Activated CD4-positive, alpha-beta memory T cell treated with anti-CD3 and anti-CD28 coated beads for 36 hours (primary cell): ENCODE measurements at regions not wholly inside any gene's neighbourhood (a gene's known extent, or its start where the extent isn't known, plus 50 kb on each side); places are given as distances from the start of the nearest gene placed in this dataset.

Experiments
- CTCF ChIA-PET: fragments of 350-600 bp; sonication (Branson Sonifier 250); formaldehyde crosslinking; loops from one replicate; lab custom pipeline; 2021; ENCODE audit warnings: antibody characterized with exemption, inconsistent platforms; lab: Charles Lee
- POLR2A ChIA-PET: fragments of 350-600 bp; sonication (Branson Sonifier 250); formaldehyde crosslinking; loops from one replicate; lab custom pipeline; 2021; ENCODE audit warnings: antibody characterized with exemption; lab: Charles Lee
- DNase-seq: peaks from one replicate; pipeline ENCODE4 v3.0.0-alpha.2; 2020
- H3K27ac Mint-ChIP-seq: one replicate; pipeline ENCODE4 v1.8.0; 2021; ENCODE audit warnings: mixed read lengths
- H3K27me3 Mint-ChIP-seq: one replicate; pipeline ENCODE4 v1.8.0; 2021; ENCODE audit warnings: mixed read lengths
- H3K36me3 Mint-ChIP-seq: one replicate; pipeline ENCODE4 v1.8.0; 2021; ENCODE audit warnings: mixed read lengths
- H3K4me1 Mint-ChIP-seq: one replicate; pipeline ENCODE4 v1.8.0; 2021; ENCODE audit warnings: low read depth, mixed read lengths
- H3K4me3 Mint-ChIP-seq: one replicate; pipeline ENCODE4 v1.8.0; 2021; ENCODE audit warnings: mild to moderate bottlenecking, mixed read lengths
- H3K9me3 Mint-ChIP-seq: one replicate; pipeline ENCODE4 v1.8.0; 2021; ENCODE audit warnings: mixed read lengths
- intact Hi-C: fragments of 100-400 bp; cut with micrococcal nuclease; formaldehyde crosslinking; loops from one replicate; pipeline ENCODE4 v1.15.1; 2023

- Mint-ChIP-seq H3K9me3 (peaks cover 4% of the 10 kb centered on the region), H3K4me1 (no peaks in the 10 kb centered on the region), H3K36me3 (no peaks in the 10 kb centered on the region), H3K27ac (no peak overlapping the region), H3K4me3 (no peak overlapping the region), H3K27me3 (no peaks in the 10 kb centered on the region)
- ChIA-PET CTCF (no interaction called here), POLR2A (no interaction called here)
- DNase-seq, result no peak
- intact Hi-C loops, result no loop called here
Measured at GRCh38 chr13:80562433-80563156, 221.7 kb upstream of the SPRY2 start.

DNA sequence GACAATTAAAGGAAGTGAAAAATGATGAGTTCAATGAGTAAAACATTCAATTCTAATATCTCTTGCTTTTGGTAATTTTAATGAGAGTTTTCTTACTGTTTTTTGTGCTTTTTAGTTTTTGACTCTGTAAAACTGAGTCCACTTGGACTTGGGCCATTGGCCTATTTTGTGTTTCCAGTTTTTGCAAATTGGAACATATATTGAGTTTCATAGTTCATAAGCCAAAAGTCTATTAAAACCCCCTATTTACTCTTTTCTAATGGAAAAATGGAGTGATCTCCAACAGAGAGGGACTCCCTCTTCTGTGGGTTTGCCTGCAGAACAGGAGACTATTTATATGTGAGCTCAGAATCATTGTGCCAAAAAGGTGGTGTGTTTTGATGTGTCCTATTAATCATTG is 219.7 kb upstream of the SPRY2 start:
- H3K4me1 Mint-ChIP-seq, result no peaks in the 10 kb centered on the region
- no peak for DNase-seq

DNA sequence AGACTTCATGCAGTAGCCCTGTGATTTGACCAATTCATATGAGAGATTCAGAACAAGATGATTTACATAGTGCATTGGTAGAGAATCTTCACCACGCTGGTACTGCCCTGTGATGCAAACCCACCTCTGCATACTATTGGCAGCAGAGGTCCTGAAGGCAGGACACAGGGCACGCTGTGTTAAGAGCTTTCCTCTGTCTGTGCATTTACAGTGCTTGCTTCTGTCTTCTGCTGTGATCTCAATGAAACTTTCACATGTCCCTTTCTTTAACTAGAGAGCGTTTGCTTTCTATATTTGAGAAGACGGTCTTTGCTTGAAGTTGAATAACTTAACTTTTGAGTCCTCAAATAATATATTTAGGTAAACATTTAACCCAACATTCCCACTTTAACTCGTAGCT is 219.0 kb upstream of the SPRY2 start:
- Mint-ChIP-seq H3K27me3 (no peaks in the 10 kb centered on the region), H3K4me3 (no peak overlapping the region), H3K36me3 (no peaks in the 10 kb centered on the region), H3K9me3 (peaks cover 4% of the 10 kb centered on the region), H3K27ac (no peak overlapping the region), H3K4me1 (no peaks in the 10 kb centered on the region)
- intact Hi-C loops, result no loop called here
- CTCF ChIA-PET, result no interaction called here
- POLR2A ChIA-PET, result no interaction called here
- no peak for DNase-seq

More for the DNA sequence above, 219.7 kb upstream of the SPRY2 start:
- H3K27ac Mint-ChIP-seq, result no peak overlapping the region
- H3K36me3 Mint-ChIP-seq, result no peaks in the 10 kb centered on the region
- H3K9me3 Mint-ChIP-seq, result peaks cover 4% of the 10 kb centered on the region
- ChIA-PET CTCF (no interaction called here), POLR2A (no interaction called here)
- no peaks in the 10 kb centered on the region for H3K27me3 Mint-ChIP-seq
- intact Hi-C loops, result no loop called here
- H3K4me3 Mint-ChIP-seq, result no peak overlapping the region

DNA sequence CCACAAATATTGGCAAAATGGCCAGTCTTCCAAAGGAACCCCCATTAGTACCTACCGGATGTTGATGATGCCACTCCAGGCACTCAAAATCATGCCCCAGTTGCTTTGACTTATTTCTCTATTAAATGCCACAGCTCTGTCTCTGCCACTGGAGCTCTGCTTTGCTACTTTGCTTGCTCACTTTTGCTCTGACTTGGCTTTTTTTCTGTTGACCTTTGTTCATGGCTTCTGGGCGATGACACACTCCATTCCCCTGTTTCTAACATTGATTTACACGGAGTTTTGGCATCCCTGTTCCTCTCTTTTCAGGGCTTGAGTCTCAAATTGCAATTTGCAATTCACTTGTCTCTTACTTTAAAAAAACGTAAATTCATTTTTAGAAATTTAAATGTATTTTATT is 217.1 kb upstream of the SPRY2 start:
- intact Hi-C loops, result no loop called here
- Mint-ChIP-seq H3K36me3 (no peaks in the 10 kb centered on the region), H3K9me3 (peaks cover 4% of the 10 kb centered on the region), H3K4me3 (no peak overlapping the region), H3K27ac (no peak overlapping the region), H3K27me3 (no peaks in the 10 kb centered on the region), H3K4me1 (no peaks in the 10 kb centered on the region)
- POLR2A ChIA-PET, result no interaction called here
- DNase-seq, result no peak
- CTCF ChIA-PET, result no interaction called here

DNA sequence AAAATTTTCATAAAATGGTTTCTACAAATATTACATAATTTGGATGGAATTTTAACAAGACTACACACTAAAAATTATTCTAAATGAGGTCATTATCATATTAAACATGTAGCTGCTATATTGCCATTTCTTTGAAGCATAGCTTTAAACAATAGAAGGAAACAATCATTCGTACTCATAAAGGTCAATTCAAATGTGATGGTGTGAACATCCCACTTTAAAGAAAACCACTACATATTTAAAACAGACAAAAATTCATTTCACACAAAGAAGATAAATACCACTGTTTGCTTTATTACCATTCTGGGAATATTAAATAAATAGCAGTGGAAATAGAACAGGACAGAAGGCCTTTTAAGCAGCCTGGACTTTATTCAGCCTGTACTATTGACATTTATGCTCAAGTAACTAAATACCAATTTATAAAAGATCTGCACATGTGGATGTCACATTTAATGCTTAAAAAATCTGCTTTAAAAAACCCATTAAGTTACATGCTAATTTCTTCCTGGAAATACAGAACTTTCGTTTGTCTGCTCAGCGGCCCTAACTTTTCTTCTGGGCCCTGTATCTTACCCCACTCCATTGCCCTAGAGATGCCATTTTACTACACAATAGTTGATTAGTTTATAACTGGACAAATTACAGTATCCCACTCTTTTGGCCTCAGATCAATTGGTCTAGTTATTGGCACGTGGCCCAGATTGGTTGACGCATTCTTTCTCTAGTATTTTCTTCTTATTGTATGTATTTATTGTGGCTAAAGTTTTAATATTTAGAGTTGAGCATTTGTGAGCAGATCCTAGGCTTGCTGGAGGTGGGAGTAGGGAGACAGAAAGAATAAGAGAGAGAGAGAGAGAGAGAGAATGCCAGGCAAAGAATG is 215.1 kb upstream of the SPRY2 start:
- Mint-ChIP-seq H3K27ac (no peak overlapping the region), H3K27me3 (no peaks in the 10 kb centered on the region), H3K9me3 (peaks cover 4% of the 10 kb centered on the region), H3K4me3 (no peak overlapping the region), H3K36me3 (no peaks in the 10 kb centered on the region), H3K4me1 (no peaks in the 10 kb centered on the region)
- ChIA-PET POLR2A (no interaction called here), CTCF (no interaction called here)
- no peak for DNase-seq
- intact Hi-C loops, result no loop called here

GRCh38 chr13:80552851-80553440 is 212.0 kb upstream of the SPRY2 start:
- Mint-ChIP-seq H3K9me3 (peaks cover 2% of the 10 kb centered on the region), H3K4me3 (no peak overlapping the region), H3K4me1 (no peaks in the 10 kb centered on the region), H3K36me3 (no peaks in the 10 kb centered on the region), H3K27me3 (no peaks in the 10 kb centered on the region), H3K27ac (no peak overlapping the region)
- DNase-seq, result no peak
- ChIA-PET POLR2A (no interaction called here), CTCF (no interaction called here)
- intact Hi-C loops, result no loop called here

GRCh38 chr13:80551650-80552497 is 210.9 kb upstream of the SPRY2 start:
- no peak for DNase-seq
- intact Hi-C loops, result no loop called here
- no peaks in the 10 kb centered on the region for H3K4me1 Mint-ChIP-seq
- ChIA-PET CTCF (no interaction called here), POLR2A (no interaction called here)
- no peaks in the 10 kb centered on the region for H3K36me3 Mint-ChIP-seq
- H3K9me3 Mint-ChIP-seq, result peaks cover 2% of the 10 kb centered on the region
- H3K27me3 Mint-ChIP-seq, result no peaks in the 10 kb centered on the region
- no peak overlapping the region for H3K27ac Mint-ChIP-seq
- H3K4me3 Mint-ChIP-seq, result no peak overlapping the region

- H3K9me3 Mint-ChIP-seq, result peaks cover 2% of the 10 kb centered on the region
- intact Hi-C loops, result no loop called here
- no peak for DNase-seq
- no peak overlapping the region for H3K27ac Mint-ChIP-seq
- H3K4me1 Mint-ChIP-seq, result no peaks in the 10 kb centered on the region
- no peak overlapping the region for H3K4me3 Mint-ChIP-seq
- H3K36me3 Mint-ChIP-seq, result no peaks in the 10 kb centered on the region
- no peaks in the 10 kb centered on the region for H3K27me3 Mint-ChIP-seq
- ChIA-PET POLR2A (no interaction called here), CTCF (no interaction called here)
Measured at GRCh38 chr13:80550971-80551441, 210.1 kb upstream of the SPRY2 start.

- H3K9me3 Mint-ChIP-seq, result peaks cover 2% of the 10 kb centered on the region
- ChIA-PET POLR2A (no interaction called here), CTCF (no interaction called here)
- H3K36me3 Mint-ChIP-seq, result no peaks in the 10 kb centered on the region
- no peaks in the 10 kb centered on the region for H3K4me1 Mint-ChIP-seq
- DNase-seq, result no peak
- H3K27ac Mint-ChIP-seq, result no peak overlapping the region
- intact Hi-C loops, result no loop called here
- no peak overlapping the region for H3K4me3 Mint-ChIP-seq
- H3K27me3 Mint-ChIP-seq, result no peaks in the 10 kb centered on the region
Measured at GRCh38 chr13:80548915-80549314, 208.0 kb upstream of the SPRY2 start.

DNA sequence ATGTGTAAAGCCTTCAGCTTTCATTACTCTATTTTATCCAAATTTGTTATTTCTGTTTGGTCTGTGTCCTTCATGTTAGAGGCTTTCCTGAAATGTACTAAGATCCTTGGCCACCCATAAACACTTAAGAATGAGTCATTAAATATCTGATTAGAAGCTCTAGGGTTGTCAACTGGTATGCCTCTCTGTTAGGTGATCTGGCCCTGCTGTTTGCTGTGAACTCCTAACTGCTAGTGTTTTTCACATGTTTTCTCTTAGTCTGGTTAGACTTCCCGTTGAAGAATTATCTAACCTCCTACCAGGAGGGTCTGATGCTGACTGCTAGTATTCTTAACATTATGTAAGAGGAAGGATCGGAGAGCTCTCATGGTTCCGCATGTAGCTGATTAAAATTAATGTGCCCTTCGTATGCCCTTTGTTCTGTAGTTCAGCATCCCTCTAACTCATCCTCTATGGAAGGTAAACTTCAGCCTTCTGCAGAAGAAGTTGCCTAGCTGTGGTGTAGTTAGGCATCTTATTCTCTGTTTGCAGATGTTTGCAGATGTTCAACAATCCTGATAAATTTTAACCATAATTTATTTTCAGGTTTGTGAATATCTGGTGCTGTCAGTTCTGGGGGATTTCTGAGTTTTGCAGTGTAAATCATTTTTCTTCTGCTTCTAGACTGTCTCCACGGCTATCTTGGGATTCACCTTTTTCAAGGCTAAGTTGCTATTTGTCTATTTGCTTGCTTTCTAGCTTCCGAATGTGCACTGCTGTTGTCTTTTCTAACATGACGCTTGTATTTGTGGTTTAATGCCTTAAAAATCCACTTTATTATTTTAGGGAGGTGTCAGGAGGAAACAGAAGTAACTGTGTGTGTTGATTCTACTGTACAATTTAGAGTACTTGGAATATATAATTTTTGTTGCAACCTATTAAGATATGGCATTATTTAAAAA is 207.2 kb upstream of the SPRY2 start:
- H3K4me1 Mint-ChIP-seq, result no peaks in the 10 kb centered on the region
- no peak overlapping the region for H3K4me3 Mint-ChIP-seq
- H3K9me3 Mint-ChIP-seq, result peaks cover 2% of the 10 kb centered on the region
- no peak overlapping the region for H3K27ac Mint-ChIP-seq
- no peaks in the 10 kb centered on the region for H3K27me3 Mint-ChIP-seq
- CTCF ChIA-PET, result no interaction called here
- no peak for DNase-seq
- POLR2A ChIA-PET, result no interaction called here
- intact Hi-C loops, result no loop called here
- no peaks in the 10 kb centered on the region for H3K36me3 Mint-ChIP-seq

- intact Hi-C loops, result no loop called here
- Mint-ChIP-seq H3K27me3 (no peaks in the 10 kb centered on the region), H3K4me3 (no peak overlapping the region), H3K9me3 (peaks cover 2% of the 10 kb centered on the region), H3K27ac (no peak overlapping the region), H3K36me3 (no peaks in the 10 kb centered on the region), H3K4me1 (no peaks in the 10 kb centered on the region)
- CTCF ChIA-PET, result no interaction called here
- DNase-seq, result no peak
- POLR2A ChIA-PET, result no interaction called here
Measured at GRCh38 chr13:80547341-80547740, 206.4 kb upstream of the SPRY2 start.
